K562 (cell line): ENCODE measurements at regions not wholly inside any gene's neighbourhood (a gene's known extent, or its start where the extent isn't known, plus 50 kb on each side); places are given as distances from the start of the nearest gene placed in this dataset.

Experiments used
- ATAC-seq: fragments of 200-7000 bp; cut with Tn5 transposase; 3 replicates; pipeline ENCODE4 v1.9.1; 2020; ENCODE audit warnings: moderate library complexity
- BruUV-seq: library from RNA; stranded (reverse); fragments of 400-500 nt; replicated peaks from 2 replicates; lab custom pipeline; 2021; lab: Mats Ljungman, UMichigan
- CTCF ChIA-PET: fragments of 300-600 bp; formaldehyde crosslinking; extraction: SDS; loops from one replicate; lab custom pipeline; 2021; ENCODE audit warnings: low intra/inter-chr PET ratio; lab: Yijun Ruan, JAX
- POLR2A ChIA-PET: fragments of 300-600, 350-650 bp; sonication (Branson Sonifier 250); formaldehyde crosslinking; extraction: SDS; loops from one replicate; lab custom pipeline; 2021; ENCODE audit warnings: antibody characterized with exemption, inconsistent platforms; lab: Yijun Ruan, JAX
- DNase-seq, 4 experiments: peaks; one replicate each; pipeline versions ENCODE4 v3.0.0 to v3.0.0-alpha.2; 2011 to 2018; ENCODE audit warnings: low spot score in 3 of 4, mixed read lengths in 3 of 4; ENCODE audit errors: extremely low read depth in 1 of 4
- FAIRE-seq: peaks from 2 replicates; lab custom pipeline; 2011; peaks lifted over from hg19 to GRCh38; lab: Jason Lieb, UNC
- H2AFZ ChIP-seq: 2 replicates; pipeline ENCODE4 v1.6.0; 2011; ENCODE audit warnings: low read depth, low read length, control low read depth, inconsistent platforms
- H3K27ac ChIP-seq: fragments of 200-600 bp; 3 replicates; pipeline ENCODE4 v1.8.0; 2011; ENCODE audit warnings: low read depth, mild to moderate bottlenecking, control low read depth, inconsistent platforms, low read length, moderate library complexity, mixed read lengths; ENCODE audit errors: extremely low read depth
- H3K27me3 ChIP-seq, 2 experiments: fragments of 300-600 bp in 1 of 2; 2 replicates in 1 of 2; 3 replicates in 1 of 2; pipeline versions ENCODE4 v1.6.0 to v1.8.0; 2011; ENCODE audit warnings: inconsistent platforms in 2 of 2, low read length in 2 of 2, mild to moderate bottlenecking in 1 of 2, mixed read lengths in 1 of 2, moderate library complexity in 1 of 2; ENCODE audit not compliant: control insufficient read depth in 2 of 2, insufficient read depth in 2 of 2
- H3K36me3 ChIP-seq: fragments of 300-600 bp; 3 replicates; pipeline ENCODE4 v1.8.0; 2011; ENCODE audit warnings: mild to moderate bottlenecking, low read length, inconsistent platforms; ENCODE audit not compliant: control insufficient read depth, insufficient read depth
- H3K4me1 ChIP-seq, 2 experiments: fragments of 200-600 bp in 1 of 2; replicated peaks in 1 of 2; 2 replicates in 1 of 2; 3 replicates in 1 of 2; pipeline versions ENCODE4 v1.5.1 to v1.8.0; 2011; ENCODE audit warnings: inconsistent platforms in 2 of 2, low read length in 2 of 2, mild to moderate bottlenecking in 1 of 2, mixed read lengths in 1 of 2, moderate library complexity in 1 of 2; ENCODE audit not compliant: control insufficient read depth in 2 of 2, insufficient read depth in 2 of 2
- H3K4me2 ChIP-seq: 2 replicates; pipeline ENCODE4 v1.6.1; 2011; ENCODE audit warnings: low read length, control low read depth, inconsistent platforms, mixed read lengths; ENCODE audit not compliant: insufficient read depth
- H3K4me3 ChIP-seq: fragments of 200-600 bp; sonication (generic), shearing (Covaris generic); 2 replicates; pipeline ENCODE4 v1.5.1; 2016; ENCODE audit warnings: control low read depth, inconsistent platforms
- H3K79me2 ChIP-seq: fragments of 200-600 bp; 3 replicates; pipeline ENCODE4 v1.8.0; 2011; ENCODE audit warnings: low read length, inconsistent platforms; ENCODE audit not compliant: control insufficient read depth, insufficient read depth
- H3K9ac ChIP-seq, 2 experiments: 2 replicates each; pipeline versions ENCODE4 v1.6.0 to v1.6.1; 2011; ENCODE audit warnings: low read depth in 2 of 2, low read length in 2 of 2, control low read depth in 1 of 2, inconsistent platforms in 1 of 2, mild to moderate bottlenecking in 1 of 2, mixed read lengths in 1 of 2; ENCODE audit not compliant: insufficient read depth in 1 of 2
- H3K9me1 ChIP-seq: one replicate; pipeline ENCODE4 v1.6.0; 2011; ENCODE audit warnings: inconsistent platforms, mild to moderate bottlenecking, low read length, moderate library complexity; ENCODE audit not compliant: control insufficient read depth, insufficient read depth
- H3K9me3 ChIP-seq: replicated peaks from 2 replicates; pipeline ENCODE4 v1.5.1; 2011; ENCODE audit warnings: low read depth, low read length, inconsistent platforms; ENCODE audit not compliant: control insufficient read depth, insufficient read depth
- H4K20me1 ChIP-seq: replicated peaks from 2 replicates; pipeline ENCODE4 v1.6.1; 2011; ENCODE audit warnings: low read length, inconsistent platforms, mixed read lengths; ENCODE audit not compliant: control insufficient read depth, insufficient read depth
- BCL6 ChIP-seq: fragments of 250-450 bp; sonication (Bioruptor Pico); IDR thresholded peaks from 2 replicates; pipeline ENCODE4 v1.4.0; 2020
- BRD4 ChIP-seq: fragments of 200-600 bp; sonication (generic); IDR thresholded peaks from 2 replicates; pipeline ENCODE4 v1.6.1; 2017; ENCODE audit warnings: inconsistent platforms
- FOXP1 ChIP-seq: sonication (generic); formaldehyde crosslinking; IDR thresholded peaks from 2 replicates; pipeline ENCODE4 v1.8.0; 2022; ENCODE audit warnings: mild to moderate bottlenecking, missing genetic modification reagents
- HDAC6 ChIP-seq: IDR thresholded peaks from 2 replicates; pipeline ENCODE4 v1.6.1; 2012; ENCODE audit warnings: low read depth, mild to moderate bottlenecking, control low read depth, inconsistent platforms, low read length, moderate library complexity
- NEUROD1 ChIP-seq: fragments of 150-350 bp; IDR thresholded peaks from 2 replicates; pipeline ENCODE4 v1.6.1; 2014; ENCODE audit warnings: borderline replicate concordance, low read length, low read depth; ENCODE audit not compliant: partially characterized antibody
- SREBF2 ChIP-seq: sonication (generic); formaldehyde crosslinking; IDR thresholded peaks from 2 replicates; pipeline ENCODE4 v1.4.0; 2020; ENCODE audit warnings: mild to moderate bottlenecking, missing genetic modification reagents
- ZNF445 ChIP-seq: fragments of 250-450 bp; sonication (Bioruptor Pico); IDR thresholded peaks from 2 replicates; pipeline ENCODE4 v1.4.0; 2020; ENCODE audit warnings: low read depth, mild to moderate bottlenecking, moderate library complexity
- WGBS: fragments of 100-300 bp; shearing (Covaris generic); methylation state at CpG from one replicate; pipeline ENCODE4 v1.1.6; 2016; ENCODE audit warnings: low coverage, mixed read lengths; ENCODE audit not compliant: insufficient coverage; ENCODE audit errors: missing lambda C conversion rate; 5-methylcytosine and 5-hydroxymethylcytosine counted together
- in situ Hi-C: fragments of 300-500 bp; cut with MboI; formaldehyde crosslinking; loops from 4 replicates; pipeline ENCODE4 v1.15.0; 2018; ENCODE audit warnings: inconsistent platforms, mixed read lengths
- intact Hi-C: fragments of 100-400 bp; cut with micrococcal nuclease; formaldehyde crosslinking; loops from 2 replicates; pipeline ENCODE4 v1.14.2; 2022
- TF ChIP-seq, protein P1 (sequence below): IDR thresholded peaks from 2 replicates; pipeline ENCODE4 v1.6.1; 2014; ENCODE audit warnings: antibody characterized with exemption
- TF ChIP-seq, protein P2 (sequence below): sonication (generic); formaldehyde crosslinking; IDR thresholded peaks from 2 replicates; pipeline ENCODE4 v1.8.0; 2022; ENCODE audit warnings: mild to moderate bottlenecking, missing genetic modification reagents
- TF ChIP-seq, protein P3 (sequence below): sonication (generic); formaldehyde crosslinking; IDR thresholded peaks from 2 replicates; pipeline ENCODE4 v1.9.0; 2022; ENCODE audit warnings: mild to moderate bottlenecking, missing genetic modification reagents

DNA sequence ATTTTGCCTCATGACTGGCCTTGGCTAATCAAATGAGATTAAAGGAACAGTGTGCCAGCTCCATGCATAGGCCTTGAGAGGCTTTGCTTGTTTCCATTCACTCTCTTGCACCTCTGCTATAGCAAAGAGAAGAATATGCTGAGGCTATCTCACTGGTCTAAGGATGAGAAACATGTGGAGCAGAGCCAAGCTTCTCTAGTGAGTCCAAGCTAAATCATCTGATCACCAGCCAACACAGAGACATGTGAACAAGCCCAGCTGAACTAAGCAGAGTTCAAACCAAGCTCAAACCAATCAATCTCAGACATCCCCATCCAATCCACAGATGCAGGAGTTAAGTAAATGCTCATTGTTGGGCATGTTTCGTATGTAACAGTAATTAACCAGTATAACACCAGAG is 69.4 kb upstream of the API5 start:
- Histone ChIP-seq H3K9ac (no peak overlapping the region), H3K36me3 (no peaks in the 10 kb centered on the region), H4K20me1 (no peaks in the 10 kb centered on the region), H3K4me3 (no peak overlapping the region), H3K9me1 (no peaks in the 10 kb centered on the region), H3K27me3 (no peaks in the 10 kb centered on the region), H3K4me1 (no peaks in the 10 kb centered on the region), H2AFZ (no peak overlapping the region), H3K27ac (no peak overlapping the region), H3K4me2 (no peak overlapping the region), H3K9me3 (no peaks in the 10 kb centered on the region), H3K79me2 (no peaks in the 10 kb centered on the region)
- ATAC-seq (no peak), FAIRE-seq (no peak), DNase-seq (no peak)
- TF ChIP-seq SREBF2 (CRISPR knock-in tag) (no peak), HDAC6 (no peak), BRD4 (no peak), NEUROD1 (no peak), ZNF445 (CRISPR knock-in tag) (no peak), FOXP1 (CRISPR knock-in tag) (no peak), BCL6 (CRISPR knock-in tag) (no peak)
- TF ChIP-seq, protein P1, sequence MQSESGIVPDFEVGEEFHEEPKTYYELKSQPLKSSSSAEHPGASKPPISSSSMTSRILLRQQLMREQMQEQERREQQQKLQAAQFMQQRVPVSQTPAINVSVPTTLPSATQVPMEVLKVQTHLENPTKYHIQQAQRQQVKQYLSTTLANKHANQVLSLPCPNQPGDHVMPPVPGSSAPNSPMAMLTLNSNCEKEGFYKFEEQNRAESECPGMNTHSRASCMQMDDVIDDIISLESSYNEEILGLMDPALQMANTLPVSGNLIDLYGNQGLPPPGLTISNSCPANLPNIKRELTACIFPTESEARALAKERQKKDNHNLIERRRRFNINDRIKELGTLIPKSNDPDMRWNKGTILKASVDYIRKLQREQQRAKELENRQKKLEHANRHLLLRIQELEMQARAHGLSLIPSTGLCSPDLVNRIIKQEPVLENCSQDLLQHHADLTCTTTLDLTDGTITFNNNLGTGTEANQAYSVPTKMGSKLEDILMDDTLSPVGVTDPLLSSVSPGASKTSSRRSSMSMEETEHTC, result no peak
- TF ChIP-seq, protein P2, sequence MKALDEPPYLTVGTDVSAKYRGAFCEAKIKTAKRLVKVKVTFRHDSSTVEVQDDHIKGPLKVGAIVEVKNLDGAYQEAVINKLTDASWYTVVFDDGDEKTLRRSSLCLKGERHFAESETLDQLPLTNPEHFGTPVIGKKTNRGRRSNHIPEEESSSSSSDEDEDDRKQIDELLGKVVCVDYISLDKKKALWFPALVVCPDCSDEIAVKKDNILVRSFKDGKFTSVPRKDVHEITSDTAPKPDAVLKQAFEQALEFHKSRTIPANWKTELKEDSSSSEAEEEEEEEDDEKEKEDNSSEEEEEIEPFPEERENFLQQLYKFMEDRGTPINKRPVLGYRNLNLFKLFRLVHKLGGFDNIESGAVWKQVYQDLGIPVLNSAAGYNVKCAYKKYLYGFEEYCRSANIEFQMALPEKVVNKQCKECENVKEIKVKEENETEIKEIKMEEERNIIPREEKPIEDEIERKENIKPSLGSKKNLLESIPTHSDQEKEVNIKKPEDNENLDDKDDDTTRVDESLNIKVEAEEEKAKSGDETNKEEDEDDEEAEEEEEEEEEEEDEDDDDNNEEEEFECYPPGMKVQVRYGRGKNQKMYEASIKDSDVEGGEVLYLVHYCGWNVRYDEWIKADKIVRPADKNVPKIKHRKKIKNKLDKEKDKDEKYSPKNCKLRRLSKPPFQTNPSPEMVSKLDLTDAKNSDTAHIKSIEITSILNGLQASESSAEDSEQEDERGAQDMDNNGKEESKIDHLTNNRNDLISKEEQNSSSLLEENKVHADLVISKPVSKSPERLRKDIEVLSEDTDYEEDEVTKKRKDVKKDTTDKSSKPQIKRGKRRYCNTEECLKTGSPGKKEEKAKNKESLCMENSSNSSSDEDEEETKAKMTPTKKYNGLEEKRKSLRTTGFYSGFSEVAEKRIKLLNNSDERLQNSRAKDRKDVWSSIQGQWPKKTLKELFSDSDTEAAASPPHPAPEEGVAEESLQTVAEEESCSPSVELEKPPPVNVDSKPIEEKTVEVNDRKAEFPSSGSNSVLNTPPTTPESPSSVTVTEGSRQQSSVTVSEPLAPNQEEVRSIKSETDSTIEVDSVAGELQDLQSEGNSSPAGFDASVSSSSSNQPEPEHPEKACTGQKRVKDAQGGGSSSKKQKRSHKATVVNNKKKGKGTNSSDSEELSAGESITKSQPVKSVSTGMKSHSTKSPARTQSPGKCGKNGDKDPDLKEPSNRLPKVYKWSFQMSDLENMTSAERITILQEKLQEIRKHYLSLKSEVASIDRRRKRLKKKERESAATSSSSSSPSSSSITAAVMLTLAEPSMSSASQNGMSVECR (CRISPR knock-in tag), result no peak
- TF ChIP-seq, protein P3, sequence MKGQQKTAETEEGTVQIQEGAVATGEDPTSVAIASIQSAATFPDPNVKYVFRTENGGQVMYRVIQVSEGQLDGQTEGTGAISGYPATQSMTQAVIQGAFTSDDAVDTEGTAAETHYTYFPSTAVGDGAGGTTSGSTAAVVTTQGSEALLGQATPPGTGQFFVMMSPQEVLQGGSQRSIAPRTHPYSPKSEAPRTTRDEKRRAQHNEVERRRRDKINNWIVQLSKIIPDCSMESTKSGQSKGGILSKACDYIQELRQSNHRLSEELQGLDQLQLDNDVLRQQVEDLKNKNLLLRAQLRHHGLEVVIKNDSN (CRISPR knock-in tag), result no peak
- in situ Hi-C loops (no loop called here), intact Hi-C loops (no loop called here)
- ChIA-PET POLR2A (no interaction called here), CTCF (no interaction called here)
- 0% methylated on average over 1 of the region's 1 CpG for WGBS
- BruUV-seq, result no TSS peak
